WI38 (cell line): ENCODE measurements at regions not wholly inside any gene's neighbourhood (a gene's known extent, or its start where the extent isn't known, plus 50 kb on each side); places are given as distances from the start of the nearest gene placed in this dataset.

Experiments used
- H3K4me3 ChIP-seq: 2 replicates; pipeline ENCODE4 v1.5.1; 2011; ENCODE audit warnings: low read depth, mild to moderate bottlenecking, control low read depth, low read length
- CTCF ChIP-seq: IDR thresholded peaks from 2 replicates; pipeline ENCODE4 v1.5.1; 2012; ENCODE audit warnings: low read depth, mild to moderate bottlenecking, control low read depth, low read length

GRCh38 chrX:131907488-131908314, 115.4 kb upstream of the STK26 start:
- H3K4me3 ChIP-seq: no peak overlapping the region
- no peak for TF ChIP-seq CTCF

GRCh38 chrX:131910586-131910985, 112.5 kb upstream of the STK26 start:
- no peak for TF ChIP-seq CTCF
- no peak overlapping the region for H3K4me3 ChIP-seq

- TF ChIP-seq CTCF: no peak
Measured at GRCh38 chrX:131915488-131915887, 107.6 kb upstream of the STK26 start.

GRCh38 chrX:131917588-131917987, 105.5 kb upstream of the STK26 start:
- H3K4me3 ChIP-seq: no peak overlapping the region
- no peak for TF ChIP-seq CTCF

More at GRCh38 chrX:131915488-131915887, 107.6 kb upstream of the STK26 start:
- H3K4me3 ChIP-seq: no peak overlapping the region

GRCh38 chrX:131918839-131919238, 104.3 kb upstream of the STK26 start:
- H3K4me3 ChIP-seq: no peak overlapping the region
- no peak for TF ChIP-seq CTCF

GRCh38 chrX:131923614-131924250, 99.4 kb upstream of the STK26 start:
- H3K4me3 ChIP-seq: no peak overlapping the region
- TF ChIP-seq CTCF: no peak

- TF ChIP-seq CTCF: no peak
- no peak overlapping the region for H3K4me3 ChIP-seq
Measured at GRCh38 chrX:131938749-131939148, 84.4 kb upstream of the STK26 start.
